GM23338 (cell line): ENCODE measurements at regions not wholly inside any gene's neighbourhood (a gene's known extent, or its start where the extent isn't known, plus 50 kb on each side); places are given as distances from the start of the nearest gene placed in this dataset.
"Not testable (repeated sequence)": the region's sequence is repeated elsewhere in the genome, so short reads cannot be mapped to it uniquely, and the experiment has no call there.

Experiments
- ATAC-seq: fragments of 200-7000 bp; cut with Tn5 transposase; 3 replicates; pipeline ENCODE4 v1.9.1; 2020
- DNase-seq: peaks from one replicate; pipeline ENCODE4 v3.0.0-alpha.2; 2015; ENCODE audit warnings: low spot score
- H2AFZ ChIP-seq: fragments of 200-600 bp; sonication (generic); 2 replicates; pipeline ENCODE4 v1.8.0; 2016; ENCODE audit warnings: antibody characterized with exemption, mild to moderate bottlenecking, moderate library complexity
- H3F3A ChIP-seq: fragments of 200-600 bp; sonication (generic); replicated peaks from 2 replicates; pipeline ENCODE4 v1.8.0; 2017; ENCODE audit warnings: antibody characterized with exemption, mixed run types, low read depth
- H3K27ac ChIP-seq: fragments of 200-600 bp; sonication (generic); 2 replicates; pipeline ENCODE4 v1.6.1; 2016; ENCODE audit warnings: low read depth
- H3K27me3 ChIP-seq: fragments of 200-600 bp; sonication (generic); 2 replicates; pipeline ENCODE4 v1.8.0; 2016; ENCODE audit warnings: mild to moderate bottlenecking, mixed run types, moderate library complexity; ENCODE audit not compliant: insufficient read depth
- H3K36me3 ChIP-seq: fragments of 200-600 bp; sonication (generic); 2 replicates; pipeline ENCODE4 v1.8.0; 2016; ENCODE audit warnings: mild to moderate bottlenecking; ENCODE audit not compliant: insufficient read depth
- H3K4me1 ChIP-seq: fragments of 200-600 bp; sonication (generic); 2 replicates; pipeline ENCODE4 v1.8.0; 2016; ENCODE audit warnings: mild to moderate bottlenecking, moderate library complexity; ENCODE audit not compliant: insufficient read depth
- H3K4me2 ChIP-seq: fragments of 200-600 bp; sonication (generic); 2 replicates; pipeline ENCODE4 v1.7.1; 2017; ENCODE audit warnings: mixed run types
- H3K4me3 ChIP-seq: fragments of 200-600 bp; sonication (generic); 2 replicates; pipeline ENCODE4 v1.6.1; 2016; ENCODE audit warnings: mixed run types
- H3K79me2 ChIP-seq: fragments of 200-600 bp; sonication (generic); replicated peaks from 2 replicates; pipeline ENCODE4 v1.8.0; 2017; ENCODE audit warnings: mild to moderate bottlenecking; ENCODE audit not compliant: insufficient read depth
- H3K9me2 ChIP-seq: fragments of 200-600 bp; sonication (generic); 2 replicates; pipeline ENCODE4 v1.8.0; 2017; ENCODE audit not compliant: insufficient read depth
- H4K20me1 ChIP-seq: fragments of 200-600 bp; sonication (generic); replicated peaks from 2 replicates; pipeline ENCODE4 v1.8.0; 2017; ENCODE audit warnings: mild to moderate bottlenecking; ENCODE audit not compliant: insufficient read depth
- H3K27ac Mint-ChIP-seq: 2 replicates; pipeline ENCODE4 v1.8.0; 2020; ENCODE audit warnings: inconsistent platforms, mild to moderate bottlenecking, moderate library complexity, mixed read lengths
- H3K27me3 Mint-ChIP-seq: 3 replicates; pipeline ENCODE4 v1.8.0; 2022; ENCODE audit warnings: low read depth, mild to moderate bottlenecking, moderate library complexity, mixed read lengths, inconsistent platforms; ENCODE audit not compliant: insufficient read depth, poor library complexity
- H3K36me3 Mint-ChIP-seq: 3 replicates; pipeline ENCODE4 v1.8.0; 2021; ENCODE audit warnings: low read depth, mild to moderate bottlenecking, inconsistent platforms, moderate library complexity, mixed read lengths
- H3K4me1 Mint-ChIP-seq: 3 replicates; pipeline ENCODE4 v1.8.0; 2020; ENCODE audit warnings: mild to moderate bottlenecking, inconsistent platforms, mixed read lengths
- H3K4me3 Mint-ChIP-seq: 3 replicates; pipeline ENCODE4 v1.8.0; 2021; ENCODE audit warnings: moderate library complexity, mild to moderate bottlenecking, inconsistent platforms, mixed read lengths
- H3K9me3 Mint-ChIP-seq: 3 replicates; pipeline ENCODE4 v1.8.0; 2020; ENCODE audit warnings: moderate library complexity, mild to moderate bottlenecking, inconsistent platforms, mixed read lengths
- CREB1 ChIP-seq: fragments of 250-450 bp; sonication (Bioruptor Pico); IDR thresholded peaks from 2 replicates; pipeline ENCODE4 v1.5.0; 2020; ENCODE audit warnings: low read depth, mild to moderate bottlenecking, moderate library complexity
- CTCF ChIP-seq, 2 experiments: fragments of 200-600 bp in 1 of 2; sonication (generic) in 1 of 2; conservative IDR thresholded peaks; 2 replicates each; pipeline versions ENCODE4 v1.5.1 to v1.6.1; 2016 to 2017; ENCODE audit warnings: antibody characterized with exemption in 2 of 2, low read depth in 2 of 2, mild to moderate bottlenecking in 2 of 2, moderate library complexity in 1 of 2
- ETS1 ChIP-seq: IDR thresholded peaks from 2 replicates; pipeline ENCODE4 v1.6.1; 2016; ENCODE audit warnings: antibody characterized with exemption
- EZH2 ChIP-seq: fragments of 200-600 bp; sonication (generic); IDR thresholded peaks from one replicate; pipeline ENCODE4 v1.8.0; 2017; ENCODE audit warnings: antibody characterized with exemption, mild to moderate bottlenecking, low read depth; ENCODE audit not compliant: unreplicated experiment
- JUNB ChIP-seq: IDR thresholded peaks from one replicate; pipeline ENCODE4 v1.6.1; 2016; ENCODE audit warnings: antibody characterized with exemption; ENCODE audit not compliant: unreplicated experiment
- NANOG ChIP-seq: IDR thresholded peaks from 2 replicates; pipeline ENCODE4 v1.6.1; 2016; ENCODE audit warnings: antibody characterized with exemption, borderline replicate concordance
- REST ChIP-seq: IDR thresholded peaks from one replicate; pipeline ENCODE4 v1.6.1; 2018; ENCODE audit warnings: antibody characterized with exemption; ENCODE audit not compliant: unreplicated experiment
- ZNF114 ChIP-seq: fragments of 250-450 bp; sonication (Bioruptor Pico); IDR thresholded peaks from 2 replicates; pipeline ENCODE4 v1.5.0; 2020; ENCODE audit warnings: mild to moderate bottlenecking, moderate library complexity
- ZNF331 ChIP-seq: fragments of 250-450 bp; sonication (Bioruptor Pico); IDR thresholded peaks from 2 replicates; pipeline ENCODE4 v1.5.0; 2020; ENCODE audit warnings: low read depth, mild to moderate bottlenecking, moderate library complexity

- not testable (repeated sequence) for H3K4me3 Mint-ChIP-seq, H3F3A ChIP-seq, H3K4me3 ChIP-seq, H3K36me3 ChIP-seq, H3K27ac ChIP-seq, H2AFZ ChIP-seq, DNase-seq, H3K9me2 ChIP-seq, H3K27me3 ChIP-seq, ATAC-seq, H3K27me3 Mint-ChIP-seq, H3K79me2 ChIP-seq, H3K27ac Mint-ChIP-seq, H4K20me1 ChIP-seq, H3K4me2 ChIP-seq
- H3K9me3 Mint-ChIP-seq = peaks cover 22% of the 10 kb centered on the region
- peaks cover 24% of the 10 kb centered on the region for H3K4me1 Mint-ChIP-seq
- peaks cover 18% of the 10 kb centered on the region; the same call in 2 of the 3 replicates for H3K36me3 Mint-ChIP-seq
- peaks cover 18% of the 10 kb centered on the region; the same call in 1 of the 2 replicates for H3K4me1 ChIP-seq
These were observed 260.9 kb downstream of the FOXG1 start for GRCh38 chr14:29027441-29027840.

- H3K27me3 Mint-ChIP-seq, H3K79me2 ChIP-seq, H3K9me2 ChIP-seq: not testable (repeated sequence)
These were observed 261.5 kb downstream of the FOXG1 start for GRCh38 chr14:29027941-29028705.

GRCh38 chr14:29028973-29029582 is 262.5 kb downstream of the FOXG1 start:
- DNase-seq (peak; percentile 83), ATAC-seq (peak; percentile 88)
- Mint-ChIP-seq H3K9me3 (peaks cover 19% of the 10 kb centered on the region), H3K27ac (peak overlapping the region; percentile 97), H3K4me1 (peaks cover 24% of the 10 kb centered on the region), H3K4me3 (no peak overlapping the region), H3K36me3 (peaks cover 18% of the 10 kb centered on the region; the same call in 2 of the 3 replicates), H3K27me3 (no peaks in the 10 kb centered on the region)
- Histone ChIP-seq H3K4me3 (peak overlapping the region; percentile 30; the same call in 1 of the 2 replicates), H3K36me3 (no peaks in the 10 kb centered on the region), H3K79me2 (no peaks in the 10 kb centered on the region), H3F3A (no peaks in the 10 kb centered on the region), H3K4me1 (peaks cover 18% of the 10 kb centered on the region; the same call in 1 of the 2 replicates), H3K9me2 (no peaks in the 10 kb centered on the region), H3K4me2 (peak overlapping the region; percentile 53; the same call in 1 of the 2 replicates), H3K27ac (no peak overlapping the region), H3K27me3 (no peaks in the 10 kb centered on the region), H2AFZ (peak overlapping the region; percentile 97), H4K20me1 (no peaks in the 10 kb centered on the region)
- TF ChIP-seq CREB1 (CRISPR knock-in tag) (no peak), EZH2 (no peak), CTCF (conservative IDR thresholded peaks at IDR 0.05; ENCODE audit: low read depth in 2 of 2) (no peak), JUNB (no peak), REST (no peak), NANOG (no peak), ZNF331 (CRISPR knock-in tag) (no peak), ETS1 (no peak), ZNF114 (no peak)

More at GRCh38 chr14:29027941-29028705, 261.5 kb downstream of the FOXG1 start:
- peak overlapping the region; percentile 53; the same call in 1 of the 2 replicates for H3K4me2 ChIP-seq
- H3K4me1 ChIP-seq = peaks cover 18% of the 10 kb centered on the region; the same call in 1 of the 2 replicates
- Mint-ChIP-seq H3K27ac (peak overlapping the region; percentile 97), H3K4me1 (peaks cover 24% of the 10 kb centered on the region), H3K9me3 (peaks cover 22% of the 10 kb centered on the region), H3K36me3 (peaks cover 18% of the 10 kb centered on the region; the same call in 2 of the 3 replicates)
- not testable (repeated sequence) for H3K4me3 Mint-ChIP-seq, ATAC-seq, H3F3A ChIP-seq, H3K4me3 ChIP-seq, H3K27ac ChIP-seq, H3K27me3 ChIP-seq, DNase-seq, H3K36me3 ChIP-seq, H4K20me1 ChIP-seq
- peak overlapping the region; percentile 97 for H2AFZ ChIP-seq
